ENCODE measurements at regions not wholly inside any gene's neighbourhood (a gene's known extent, or its start where the extent isn't known, plus 50 kb on each side); places are given as distances from the start of the nearest gene placed in this dataset.

- H4K20me1 ChIP-seq (replicated peaks; ENCODE audit: insufficient read depth), result no peaks in the 10 kb centered on the region
- no peak overlapping the region for H3K27ac Mint-ChIP-seq
- H3K36me3 ChIP-seq (ENCODE audit: insufficient read depth), result no peaks in the 10 kb centered on the region
- no peak overlapping the region for H3K27ac ChIP-seq (ENCODE audit: low read depth)
- no peak overlapping the region for H3K4me2 ChIP-seq
- no peak overlapping the region for H3K4me3 Mint-ChIP-seq
- DNase-seq (ENCODE audit: low spot score) (no peak), ATAC-seq (no peak)
- TF ChIP-seq JUNB (IDR thresholded peaks at IDR 0.05; ENCODE audit: unreplicated experiment), result no peak
- TF ChIP-seq ETS1 (IDR thresholded peaks at IDR 0.05), result no peak
- no peak for TF ChIP-seq CTCF (conservative IDR thresholded peaks at IDR 0.05; ENCODE audit: low read depth in 2 of 2)
- TF ChIP-seq ZNF331 (CRISPR knock-in tag; IDR thresholded peaks at IDR 0.05; ENCODE audit: low read depth), result no peak
- no peak for TF ChIP-seq NANOG (IDR thresholded peaks at IDR 0.05; ENCODE audit: borderline replicate concordance)
- no peak for TF ChIP-seq EZH2phosphoT487 (IDR thresholded peaks at IDR 0.05; ENCODE audit: unreplicated experiment)
- no peak for TF ChIP-seq REST (IDR thresholded peaks at IDR 0.05; ENCODE audit: unreplicated experiment)
- no peak for TF ChIP-seq ZNF462 (CRISPR knock-in tag; IDR thresholded peaks at IDR 0.05)
- no peak for TF ChIP-seq EZH2 (IDR thresholded peaks at IDR 0.05; ENCODE audit: low read depth, unreplicated experiment)
- no peak for TF ChIP-seq ZNF114 (CRISPR knock-in tag; IDR thresholded peaks at IDR 0.05)
- no peak for TF ChIP-seq STAT1 (IDR thresholded peaks at IDR 0.05; ENCODE audit: unreplicated experiment)
- peaks cover 4% of the 10 kb centered on the region; the same call in 1 of the 3 replicates for H3K36me3 Mint-ChIP-seq (ENCODE audit: low read depth)
- H3F3A ChIP-seq (replicated peaks; ENCODE audit: low read depth), result no peaks in the 10 kb centered on the region
- H3K27me3 Mint-ChIP-seq (ENCODE audit: insufficient read depth, low read depth, poor library complexity), result no peaks in the 10 kb centered on the region
- peaks cover 37% of the 10 kb centered on the region for H3K4me1 Mint-ChIP-seq
- H3K27me3 ChIP-seq (ENCODE audit: insufficient read depth), result no peaks in the 10 kb centered on the region
- H3K9me3 Mint-ChIP-seq, result peaks cover 5% of the 10 kb centered on the region; the same call in 1 of the 3 replicates
- no peaks in the 10 kb centered on the region for H3K79me2 ChIP-seq (replicated peaks; ENCODE audit: insufficient read depth)
- H3K9me2 ChIP-seq (ENCODE audit: insufficient read depth), result no peaks in the 10 kb centered on the region
- peaks cover 6% of the 10 kb centered on the region; the same call in 1 of the 2 replicates for H3K4me1 ChIP-seq (ENCODE audit: insufficient read depth)
- H2AFZ ChIP-seq, result no peak overlapping the region
- H3K4me3 ChIP-seq, result no peak overlapping the region
Measured at GRCh38 chr2:63741884-63742579, 99.7 kb upstream of the UGP2 start.

Measured in GM23338 (cell line).